H4 (cell line): ENCODE measurements at regions not wholly inside any gene's neighbourhood (a gene's known extent, or its start where the extent isn't known, plus 50 kb on each side); places are given as distances from the start of the nearest gene placed in this dataset.

Experiments used
- DNase-seq: peaks from one replicate; pipeline ENCODE4 v3.0.0-alpha.2; 2015; ENCODE audit warnings: low spot score

GRCh38 chr13:21822029-21822428, 151.2 kb downstream of the FGF9 start:
- DNase-seq, result no peak

GRCh38 chr13:21823416-21823815, 152.5 kb downstream of the FGF9 start:
- no peak for DNase-seq

- DNase-seq, result no peak
Observed at GRCh38 chr13:21823949-21824348, 153.1 kb downstream of the FGF9 start.

- peak; percentile 47 for DNase-seq
Observed at GRCh38 chr13:21825186-21825585, 154.3 kb downstream of the FGF9 start.

DNA sequence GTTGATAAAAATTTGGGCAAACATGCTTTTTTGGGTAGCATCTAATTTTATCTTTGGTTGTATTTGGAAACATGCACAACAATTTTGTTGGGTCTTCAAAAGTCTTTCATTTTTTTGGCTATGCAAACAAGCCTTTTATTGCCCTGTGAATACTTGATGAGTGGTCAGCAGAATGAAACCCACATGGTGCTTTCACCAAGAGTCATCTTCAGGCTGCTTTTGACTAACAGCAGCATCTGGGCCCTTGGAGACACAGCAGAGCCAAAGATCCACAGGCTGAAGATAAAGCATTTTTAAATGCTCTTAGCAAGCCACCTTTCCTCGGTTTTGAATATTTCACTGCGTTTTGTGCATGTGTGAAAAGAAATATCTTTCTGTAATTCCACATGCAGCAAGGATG, 154.9 kb downstream of the FGF9 start:
- no peak for DNase-seq

GRCh38 chr13:21826214-21827015, 155.5 kb downstream of the FGF9 start:
- peak; percentile 10 for DNase-seq

DNA sequence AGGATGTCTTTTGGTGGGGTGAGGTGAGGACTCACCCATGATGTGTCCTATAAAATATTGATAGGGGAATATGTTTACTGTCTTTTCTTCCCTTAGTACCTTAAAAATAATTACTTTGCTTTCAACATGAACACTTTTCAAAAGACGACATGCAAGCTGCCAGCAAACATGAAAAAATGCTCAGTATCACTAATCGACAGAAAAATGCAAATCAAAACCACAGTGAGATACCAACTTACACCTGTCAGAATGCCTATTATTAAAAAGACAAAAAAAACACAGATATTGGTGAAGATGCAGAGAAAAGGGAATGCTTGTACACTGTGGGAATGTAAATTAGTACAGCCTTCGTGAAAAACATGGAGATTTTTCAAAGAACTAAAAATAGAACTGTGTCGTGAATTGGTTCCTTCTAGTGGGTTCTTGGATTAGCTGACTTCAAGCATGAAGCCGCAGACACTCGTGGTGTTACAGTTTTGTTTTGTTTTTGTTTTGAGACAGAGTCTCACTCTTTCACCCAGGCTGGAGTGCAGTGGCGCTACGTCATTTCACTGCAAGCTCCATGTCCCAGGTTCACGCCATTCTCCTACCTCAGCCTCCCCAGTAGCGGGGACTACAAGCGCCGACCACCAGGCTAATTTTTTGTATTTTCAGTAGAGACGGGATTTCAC, 160.9 kb downstream of the FGF9 start:
- DNase-seq, result no peak

DNA sequence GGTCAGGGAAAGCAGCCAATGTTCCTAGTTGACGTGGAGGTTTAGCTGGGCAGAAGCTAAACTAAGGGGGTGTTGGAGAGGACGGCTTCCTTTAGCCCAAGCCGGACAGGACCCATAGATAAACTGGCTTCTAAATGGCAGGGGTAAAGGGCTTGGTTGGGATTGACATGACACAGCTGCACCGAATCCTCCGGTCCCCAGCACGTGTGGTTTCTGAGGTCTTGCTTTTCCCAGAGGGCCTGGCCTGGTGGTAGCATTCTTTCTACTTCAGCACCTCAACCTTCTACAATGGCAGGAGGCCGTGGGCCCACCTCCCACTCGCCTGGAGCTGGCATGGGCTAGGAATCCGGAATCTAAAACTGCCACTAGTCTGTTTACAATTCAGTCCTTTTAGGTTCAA, 163.0 kb downstream of the FGF9 start:
- DNase-seq, result no peak

DNA sequence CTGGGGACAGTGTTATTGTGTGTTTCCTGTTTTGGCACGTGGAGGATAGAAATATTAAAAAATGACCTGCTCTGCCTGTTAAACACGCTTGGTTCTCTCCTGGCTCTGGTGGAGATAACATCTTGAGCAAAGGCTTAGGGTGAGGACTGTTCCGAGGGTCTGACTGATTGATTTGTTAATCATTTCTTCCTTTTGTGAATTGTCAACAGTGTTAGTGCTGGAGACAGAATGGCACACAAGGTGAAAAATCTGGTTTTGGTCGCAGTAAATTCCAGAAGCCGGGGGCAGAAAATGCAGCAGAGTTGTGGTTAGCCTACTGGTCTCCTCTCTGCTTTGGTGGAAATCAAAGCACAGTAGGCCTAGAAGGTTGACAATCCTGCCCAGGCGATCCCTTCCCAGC, 163.6 kb downstream of the FGF9 start:
- DNase-seq, result no peak

DNA sequence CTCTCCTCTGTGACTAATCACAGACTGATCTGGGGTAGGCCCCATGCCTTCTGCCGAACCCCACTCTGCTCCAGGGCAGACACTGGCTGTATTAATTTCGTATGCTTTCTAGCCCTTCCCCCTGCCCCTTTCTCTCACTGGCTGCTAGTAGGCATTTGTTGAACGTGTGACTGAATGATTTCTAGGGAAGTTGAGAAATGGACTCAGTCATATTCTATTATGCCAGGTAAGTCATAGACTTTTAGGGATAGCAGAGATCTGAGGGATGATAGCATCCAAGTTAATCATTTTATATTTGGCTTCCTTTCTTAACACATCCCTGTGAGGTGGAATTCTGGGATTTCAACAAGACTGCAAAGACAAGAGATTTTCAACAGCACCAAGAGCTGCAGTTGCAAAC, 166.4 kb downstream of the FGF9 start:
- DNase-seq, result no peak

DNA sequence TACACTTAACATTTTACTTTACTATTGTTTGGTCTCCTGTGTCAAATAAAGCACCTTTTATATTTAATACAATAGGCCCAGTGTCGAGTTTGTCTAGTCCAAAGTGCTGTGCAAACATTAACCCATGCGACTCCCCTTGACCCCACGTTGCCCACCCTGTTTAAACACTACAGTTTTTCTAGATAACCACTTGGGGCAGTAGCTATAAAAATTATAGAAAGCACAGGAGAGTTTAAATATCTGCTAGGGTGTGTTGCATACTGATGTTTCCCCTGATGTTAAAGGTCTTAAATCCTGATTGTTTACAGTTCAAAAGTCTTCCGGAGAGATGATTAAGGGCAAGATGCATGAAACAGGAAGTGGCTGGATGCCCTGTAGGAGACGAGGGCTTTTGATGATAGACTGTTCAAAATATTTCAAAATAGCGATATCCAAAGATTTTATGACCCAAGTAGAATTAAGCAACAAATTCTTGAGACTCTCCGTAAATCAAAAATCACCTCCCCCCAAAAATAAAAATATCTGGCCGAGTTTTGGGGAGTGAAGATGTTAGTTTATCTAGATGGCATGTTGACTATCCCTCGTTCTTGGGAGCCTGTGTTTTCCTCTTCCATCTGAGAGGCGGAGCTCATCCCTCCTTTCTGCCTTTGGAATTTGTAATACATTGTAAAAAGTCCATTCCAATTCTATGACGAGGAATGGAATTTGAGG, 167.1 kb downstream of the FGF9 start:
- DNase-seq, result no peak

GRCh38 chr13:21846605-21847004, 175.7 kb downstream of the FGF9 start:
- DNase-seq, result no peak

DNA sequence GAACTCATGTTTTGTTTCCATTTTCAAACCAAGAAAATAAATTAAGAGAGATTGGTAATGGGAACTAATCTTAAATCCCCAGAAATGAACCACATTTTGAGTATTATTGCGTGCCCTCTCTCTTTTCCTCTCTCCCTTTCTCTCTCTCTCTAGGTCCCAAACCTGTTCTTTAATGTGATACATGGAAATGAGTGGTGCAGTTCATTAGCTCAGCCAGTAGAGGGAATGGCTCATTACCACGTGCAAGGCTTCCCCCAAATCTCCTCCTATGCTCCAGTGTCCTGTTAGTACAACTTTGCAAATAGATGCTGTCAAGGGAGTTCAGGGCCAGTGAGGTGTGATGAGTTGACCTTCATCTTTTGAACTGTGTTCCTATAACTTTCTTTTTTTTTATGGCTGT, 178.4 kb downstream of the FGF9 start:
- peak; percentile 26 for DNase-seq

DNA sequence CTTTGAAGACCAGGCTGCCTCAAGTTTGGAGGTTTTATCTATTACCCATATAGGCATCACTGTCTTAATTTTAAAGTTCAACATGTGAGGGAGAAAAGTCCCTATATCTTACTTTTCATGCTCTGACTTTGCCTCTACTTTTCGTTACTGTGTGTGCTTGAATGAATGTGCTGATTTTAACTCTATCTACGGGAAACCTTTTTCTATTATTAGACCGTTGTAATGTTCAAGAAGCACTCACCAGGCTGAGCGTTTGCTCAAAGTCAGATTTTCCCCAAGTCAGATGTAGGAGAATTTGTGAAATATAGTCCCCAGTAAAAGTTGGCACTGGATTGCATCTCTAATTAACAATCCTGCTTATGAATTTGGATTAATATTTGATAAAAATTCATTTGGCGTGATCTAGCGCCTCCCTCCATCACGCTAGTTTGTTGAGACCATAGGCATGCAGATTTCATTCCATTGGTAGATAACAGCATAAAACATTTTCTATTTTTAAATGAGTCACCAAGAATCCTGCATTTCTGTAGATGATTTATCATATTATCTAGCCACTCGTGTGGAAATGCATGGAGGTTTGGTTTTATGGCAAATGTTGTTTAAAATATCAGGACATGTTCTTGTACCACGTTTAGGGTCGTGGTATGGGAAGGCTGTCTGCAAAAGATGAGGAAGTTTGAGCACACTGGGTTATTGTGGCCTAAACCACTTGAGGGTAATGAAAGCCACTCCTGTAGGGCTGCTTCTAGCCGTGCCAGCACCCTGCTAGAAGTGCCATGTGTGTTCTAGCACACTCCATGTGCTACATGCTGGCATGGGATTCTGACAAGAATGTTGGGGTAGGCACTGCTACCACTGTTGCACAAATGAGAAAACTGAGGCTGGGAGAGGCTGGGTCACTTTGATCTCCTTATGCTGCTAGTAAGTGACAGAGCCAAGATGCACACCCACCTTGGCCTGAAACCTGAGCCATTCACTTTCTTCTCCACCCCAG, 179.4 kb downstream of the FGF9 start:
- no peak for DNase-seq

DNA sequence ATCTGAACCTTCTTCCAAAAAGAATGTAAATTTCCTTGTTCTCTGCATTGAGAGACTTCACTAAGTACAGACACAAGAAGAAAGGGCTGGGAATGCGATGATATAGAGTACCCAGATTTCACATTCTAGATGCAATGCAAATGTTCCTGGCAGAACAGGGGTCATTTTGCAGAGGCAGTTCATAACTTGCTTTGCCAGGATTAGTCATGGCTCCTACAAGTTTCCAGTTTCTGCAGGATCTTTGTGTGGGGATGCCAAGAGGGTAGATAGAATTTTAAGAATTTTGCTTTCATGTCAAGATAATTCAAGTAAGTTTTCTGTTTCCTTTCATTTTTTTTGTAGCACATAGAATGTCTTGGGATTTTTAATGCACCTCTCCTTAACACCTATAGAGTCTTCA, 181.2 kb downstream of the FGF9 start:
- DNase-seq, result no peak

GRCh38 chr13:21853779-21854178, 182.9 kb downstream of the FGF9 start:
- DNase-seq, result no peak

DNA sequence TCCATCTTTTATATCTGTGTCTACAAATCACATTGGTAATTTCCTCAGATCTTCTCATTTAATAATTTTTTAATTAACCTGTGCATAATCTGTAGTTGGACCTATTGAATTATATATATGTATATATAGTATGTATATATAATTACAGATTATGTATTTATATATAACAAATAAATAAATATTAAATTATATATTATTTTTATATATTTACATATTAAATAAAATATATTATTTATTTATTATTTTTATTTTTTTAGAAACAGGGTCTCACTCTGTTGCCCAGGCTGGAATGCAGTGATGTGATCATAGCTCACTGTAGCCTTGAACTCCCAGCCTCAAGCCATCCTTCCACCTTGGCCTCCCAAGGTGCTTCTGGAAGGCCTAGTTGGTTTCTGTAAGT, 197.9 kb downstream of the FGF9 start:
- DNase-seq, result no peak

DNA sequence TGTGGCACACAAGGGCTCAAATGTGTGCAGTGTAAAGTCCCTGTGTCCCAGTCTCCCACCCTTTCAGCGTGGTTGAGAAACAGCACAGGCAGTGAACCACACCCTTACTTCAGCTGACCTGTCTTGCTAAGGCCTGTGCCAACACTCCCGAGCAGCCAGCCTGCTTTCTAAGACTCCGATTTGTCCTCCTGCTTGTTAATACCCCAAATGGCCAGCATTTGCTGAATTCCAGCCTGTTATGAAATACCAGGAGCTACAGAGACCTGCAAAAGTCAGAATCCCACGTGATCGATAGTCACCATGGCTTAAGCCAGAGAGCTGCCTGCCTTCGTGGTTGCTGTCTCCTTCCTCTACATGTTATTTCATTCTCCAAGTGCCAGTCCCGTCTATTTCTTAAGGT, 200.5 kb downstream of the FGF9 start:
- DNase-seq, result no peak

GRCh38 chr13:21871919-21872318, 201.0 kb downstream of the FGF9 start:
- no peak for DNase-seq

DNA sequence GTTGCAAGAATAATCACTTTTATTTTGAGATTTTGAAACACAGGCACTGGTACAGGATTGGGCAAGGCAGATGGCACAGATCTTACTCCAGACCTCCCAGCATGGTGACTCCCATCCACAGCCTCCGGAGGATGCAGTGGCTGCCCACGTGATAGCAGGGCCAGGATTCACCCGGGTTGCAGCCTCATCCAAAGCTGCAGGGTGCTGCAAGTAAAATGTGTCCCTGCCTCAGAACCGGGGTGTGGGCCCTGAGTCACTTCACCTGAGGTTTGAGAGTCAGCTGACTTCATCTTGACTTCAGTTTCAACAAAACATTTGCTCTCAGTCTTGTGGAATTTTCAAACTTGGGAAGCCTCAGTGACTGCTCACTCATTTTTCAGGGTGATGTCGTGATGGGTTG, 201.9 kb downstream of the FGF9 start:
- DNase-seq, result no peak

GRCh38 chr13:21875116-21875515, 204.2 kb downstream of the FGF9 start:
- DNase-seq, result no peak
